Neural progenitor cell (in vitro differentiated cells): ENCODE measurements at regions not wholly inside any gene's neighbourhood (a gene's known extent, or its start where the extent isn't known, plus 50 kb on each side); places are given as distances from the start of the nearest gene placed in this dataset.

Experiments
- DNase-seq: peaks from one replicate; pipeline ENCODE4 v3.0.0-alpha.2; 2016; ENCODE audit warnings: low spot score
- H2AFZ ChIP-seq: fragments of 200-600 bp; sonication (generic); replicated peaks from 2 replicates; pipeline ENCODE4 v1.6.1; 2016; ENCODE audit warnings: antibody characterized with exemption
- H3F3A ChIP-seq: fragments of 200-600 bp; sonication (generic); 2 replicates; pipeline ENCODE4 v1.6.1; 2016; ENCODE audit warnings: antibody characterized with exemption, low read depth
- H3K27ac ChIP-seq: fragments of 200-600 bp; sonication (generic); 2 replicates; pipeline ENCODE4 v1.5.1; 2016; ENCODE audit warnings: mild to moderate bottlenecking
- H3K27me3 ChIP-seq: fragments of 200-600 bp; sonication (generic); 2 replicates; pipeline ENCODE4 v1.6.1; 2016; ENCODE audit warnings: mild to moderate bottlenecking, moderate library complexity
- H3K36me3 ChIP-seq: fragments of 200-600 bp; sonication (generic); 2 replicates; pipeline ENCODE4 v1.5.1; 2016
- H3K4me1 ChIP-seq: fragments of 200-600 bp; sonication (generic); 2 replicates; pipeline ENCODE4 v1.6.1; 2016; ENCODE audit warnings: mixed run types
- H3K4me2 ChIP-seq: fragments of 200-600 bp; sonication (generic); 2 replicates; pipeline ENCODE4 v1.6.1; 2016
- H3K4me3 ChIP-seq: fragments of 200-600 bp; sonication (generic); 2 replicates; pipeline ENCODE4 v1.5.1; 2016
- H3K79me2 ChIP-seq: fragments of 200-600 bp; sonication (generic); 2 replicates; pipeline ENCODE4 v1.6.1; 2016; ENCODE audit warnings: low read depth
- H3K9ac ChIP-seq: fragments of 200-600 bp; sonication (generic); 2 replicates; pipeline ENCODE4 v1.6.1; 2016
- H3K9me3 ChIP-seq: fragments of 200-600 bp; sonication (generic); 2 replicates; pipeline ENCODE4 v1.5.1; 2016; ENCODE audit warnings: low read depth
- H4K20me1 ChIP-seq: fragments of 200-600 bp; sonication (generic); 2 replicates; pipeline ENCODE4 v1.6.1; 2016; ENCODE audit warnings: low read depth
- H3K27ac Mint-ChIP-seq: 3 replicates; pipeline ENCODE4 v1.8.0; 2021; ENCODE audit warnings: mixed read lengths
- H3K27me3 Mint-ChIP-seq: 2 replicates; pipeline ENCODE4 v1.8.0; 2022; ENCODE audit warnings: low read depth, mild to moderate bottlenecking, inconsistent platforms, moderate library complexity, mixed read lengths; ENCODE audit not compliant: insufficient read depth
- H3K36me3 Mint-ChIP-seq: 3 replicates; pipeline ENCODE4 v1.8.0; 2021; ENCODE audit warnings: mixed read lengths
- H3K4me1 Mint-ChIP-seq: 3 replicates; pipeline ENCODE4 v1.8.0; 2021; ENCODE audit warnings: mixed read lengths
- H3K4me3 Mint-ChIP-seq: 3 replicates; pipeline ENCODE4 v1.8.0; 2021; ENCODE audit warnings: mild to moderate bottlenecking, moderate library complexity, mixed read lengths
- H3K9me3 Mint-ChIP-seq: 3 replicates; pipeline ENCODE4 v1.8.0; 2020; ENCODE audit warnings: mixed read lengths
- CTCF ChIP-seq: fragments of 200-600 bp; sonication (generic); IDR thresholded peaks from 2 replicates; pipeline ENCODE4 v1.5.1; 2017; ENCODE audit warnings: antibody characterized with exemption, mild to moderate bottlenecking
- EZH2 ChIP-seq: fragments of 200-600 bp; sonication (generic); IDR thresholded peaks from 2 replicates; pipeline ENCODE4 v1.6.1; 2017; ENCODE audit warnings: antibody characterized with exemption, mild to moderate bottlenecking, moderate library complexity
- EZH2phosphoT487 ChIP-seq: fragments of 200-600 bp; sonication (generic); IDR thresholded peaks from 2 replicates; pipeline ENCODE4 v1.6.1; 2017; ENCODE audit warnings: antibody characterized with exemption

GRCh38 chr16:54489225-54490111 is 202.9 kb upstream of the IRX3 start:
- H3K9ac ChIP-seq, result no peak overlapping the region
- no peak overlapping the region for H3K4me2 ChIP-seq
- H3K36me3 ChIP-seq, result no peaks in the 10 kb centered on the region
- H3K27ac ChIP-seq, result no peak overlapping the region
- Mint-ChIP-seq H3K4me1 (peaks cover 5% of the 10 kb centered on the region), H3K9me3 (no peaks in the 10 kb centered on the region), H3K4me3 (no peak overlapping the region), H3K36me3 (no peaks in the 10 kb centered on the region), H3K27me3 (peaks cover 3% of the 10 kb centered on the region), H3K27ac (no peak overlapping the region)
- no peaks in the 10 kb centered on the region for H4K20me1 ChIP-seq
- H3K4me1 ChIP-seq, result no peaks in the 10 kb centered on the region
- no peak overlapping the region for H2AFZ ChIP-seq
- TF ChIP-seq EZH2phosphoT487 (no peak), EZH2 (no peak), CTCF (no peak)
- no peaks in the 10 kb centered on the region for H3K27me3 ChIP-seq
- no peak overlapping the region for H3K4me3 ChIP-seq
- H3K9me3 ChIP-seq, result no peaks in the 10 kb centered on the region
- H3F3A ChIP-seq, result no peaks in the 10 kb centered on the region
- H3K79me2 ChIP-seq, result no peaks in the 10 kb centered on the region
- no peak for DNase-seq

GRCh38 chr16:54488729-54489128 is 202.1 kb upstream of the IRX3 start:
- Mint-ChIP-seq H3K27ac (no peak overlapping the region), H3K27me3 (peaks cover 7% of the 10 kb centered on the region), H3K4me3 (no peak overlapping the region), H3K4me1 (peaks cover 10% of the 10 kb centered on the region), H3K36me3 (no peaks in the 10 kb centered on the region), H3K9me3 (no peaks in the 10 kb centered on the region)
- Histone ChIP-seq H3F3A (no peaks in the 10 kb centered on the region), H3K27me3 (no peaks in the 10 kb centered on the region), H3K4me2 (no peak overlapping the region), H3K4me3 (no peak overlapping the region), H3K27ac (no peak overlapping the region), H3K36me3 (no peaks in the 10 kb centered on the region), H4K20me1 (no peaks in the 10 kb centered on the region), H3K4me1 (no peaks in the 10 kb centered on the region), H3K9ac (no peak overlapping the region), H2AFZ (no peak overlapping the region), H3K9me3 (no peaks in the 10 kb centered on the region), H3K79me2 (no peaks in the 10 kb centered on the region)
- no peak for DNase-seq
- TF ChIP-seq EZH2, result no peak

- Histone ChIP-seq H3K27me3 (no peaks in the 10 kb centered on the region), H3K9me3 (no peaks in the 10 kb centered on the region), H4K20me1 (no peaks in the 10 kb centered on the region), H3K36me3 (no peaks in the 10 kb centered on the region), H3K4me1 (no peaks in the 10 kb centered on the region), H3K27ac (no peak overlapping the region), H3K9ac (no peak overlapping the region), H3F3A (no peaks in the 10 kb centered on the region), H3K4me2 (no peak overlapping the region), H2AFZ (no peak overlapping the region), H3K79me2 (no peaks in the 10 kb centered on the region), H3K4me3 (no peak overlapping the region)
- H3K27me3 Mint-ChIP-seq, result peaks cover 7% of the 10 kb centered on the region
- no peak overlapping the region for H3K4me3 Mint-ChIP-seq
- H3K36me3 Mint-ChIP-seq, result no peaks in the 10 kb centered on the region
- H3K4me1 Mint-ChIP-seq, result peaks cover 10% of the 10 kb centered on the region
- TF ChIP-seq CTCF (no peak), EZH2 (no peak)
- DNase-seq, result no peak
- no peak overlapping the region for H3K27ac Mint-ChIP-seq
- H3K9me3 Mint-ChIP-seq, result no peaks in the 10 kb centered on the region
Measured at GRCh38 chr16:54487933-54488332, 201.3 kb upstream of the IRX3 start.

- no peak for DNase-seq
- no peaks in the 10 kb centered on the region for H3K27me3 ChIP-seq
- TF ChIP-seq EZH2, result no peak
- no peak for TF ChIP-seq EZH2phosphoT487
- no peak for TF ChIP-seq CTCF
- H3F3A ChIP-seq, result no peaks in the 10 kb centered on the region
- H3K9ac ChIP-seq, result no peak overlapping the region
- Mint-ChIP-seq H3K9me3 (no peaks in the 10 kb centered on the region), H3K27me3 (peaks cover 5% of the 10 kb centered on the region), H3K4me1 (peaks cover 10% of the 10 kb centered on the region), H3K27ac (no peak overlapping the region), H3K36me3 (no peaks in the 10 kb centered on the region), H3K4me3 (no peak overlapping the region)
- H3K79me2 ChIP-seq, result no peaks in the 10 kb centered on the region
- H3K4me1 ChIP-seq, result no peaks in the 10 kb centered on the region
- H3K4me2 ChIP-seq, result no peak overlapping the region
- H3K36me3 ChIP-seq, result no peaks in the 10 kb centered on the region
- H3K27ac ChIP-seq, result no peak overlapping the region
- H4K20me1 ChIP-seq, result no peaks in the 10 kb centered on the region
- no peak overlapping the region for H3K4me3 ChIP-seq
- H2AFZ ChIP-seq, result no peak overlapping the region
- H3K9me3 ChIP-seq, result no peaks in the 10 kb centered on the region
Measured at GRCh38 chr16:54484700-54485099, 198.1 kb upstream of the IRX3 start.
